HepG2 (cell line): ENCODE measurements at regions not wholly inside any gene's neighbourhood (a gene's known extent, or its start where the extent isn't known, plus 50 kb on each side); places are given as distances from the start of the nearest gene placed in this dataset.

ENCODE experiments used
- DRAP1 ChIP-seq: IDR thresholded peaks from 2 replicates; pipeline ENCODE4 v1.6.1; 2016; ENCODE audit warnings: missing genetic modification reagents, missing compliant biosample characterization
- EP300 ChIP-seq, 3 experiments: sonication (generic) in 1 of 3; formaldehyde crosslinking in 1 of 3; IDR thresholded peaks; 2 replicates each; pipeline versions ENCODE4 v1.5.1 to v1.6.1; 2011 to 2020; ENCODE audit warnings: low read depth in 2 of 3, low read length in 2 of 3, borderline replicate concordance in 1 of 3, improper control_type of control experiment in 1 of 3, mild to moderate bottlenecking in 1 of 3, missing genetic modification reagents in 1 of 3, moderate library complexity in 1 of 3
- FOXA3 ChIP-seq: IDR thresholded peaks from 2 replicates; pipeline ENCODE4 v1.6.1; 2016; ENCODE audit warnings: missing genetic modification reagents, missing compliant biosample characterization
- HES4 ChIP-seq: sonication (generic); formaldehyde crosslinking; IDR thresholded peaks from 2 replicates; pipeline ENCODE4 v1.9.0; 2021; ENCODE audit warnings: mild to moderate bottlenecking, missing genetic modification reagents, borderline replicate concordance
- MLX ChIP-seq: IDR thresholded peaks from 2 replicates; pipeline ENCODE4 v1.6.1; 2016
- PHF20 ChIP-seq: sonication (generic); formaldehyde crosslinking; IDR thresholded peaks from 2 replicates; pipeline ENCODE4 v1.5.0; 2020; ENCODE audit warnings: mild to moderate bottlenecking, missing genetic modification reagents
- RBAK ChIP-seq: sonication (generic); formaldehyde crosslinking; IDR thresholded peaks from 2 replicates; pipeline ENCODE4 v1.5.1; 2020; ENCODE audit warnings: mild to moderate bottlenecking, missing genetic modification reagents
- TRIM24 ChIP-seq: sonication (generic); formaldehyde crosslinking; IDR thresholded peaks from 2 replicates; pipeline ENCODE4 v1.8.0; 2022; ENCODE audit warnings: mild to moderate bottlenecking, missing genetic modification reagents
- ZBED4 ChIP-seq: sonication (generic); formaldehyde crosslinking; IDR thresholded peaks from 2 replicates; pipeline ENCODE4 v1.4.0; 2020; ENCODE audit warnings: missing genetic modification reagents, borderline replicate concordance
- ZNF264 ChIP-seq: sonication (generic); formaldehyde crosslinking; IDR thresholded peaks from 2 replicates; pipeline ENCODE4 v1.4.0; 2020; ENCODE audit warnings: missing genetic modification reagents
- ZNF274 ChIP-seq: sonication (generic); formaldehyde crosslinking; IDR thresholded peaks from 2 replicates; pipeline ENCODE4 v1.5.1; 2020; ENCODE audit warnings: mild to moderate bottlenecking, missing genetic modification reagents
- ZNF280D ChIP-seq: sonication (generic); formaldehyde crosslinking; IDR thresholded peaks from 2 replicates; pipeline ENCODE4 v1.5.1; 2020; ENCODE audit warnings: mild to moderate bottlenecking, missing genetic modification reagents
- ZNF460 ChIP-seq: sonication (generic); formaldehyde crosslinking; IDR thresholded peaks from 2 replicates; pipeline ENCODE4 v1.5.1; 2020; ENCODE audit warnings: missing genetic modification reagents, mild to moderate bottlenecking, borderline replicate concordance
- ZNF576 ChIP-seq: sonication (generic); formaldehyde crosslinking; IDR thresholded peaks from 2 replicates; pipeline ENCODE4 v1.4.0; 2020; ENCODE audit warnings: mild to moderate bottlenecking, missing genetic modification reagents
- ZNF792 ChIP-seq: IDR thresholded peaks from 2 replicates; pipeline ENCODE4 v1.6.1; 2016

- TF ChIP-seq ZBED4 (CRISPR knock-in tag) = no peak
- TF ChIP-seq HES4 = no peak
- no peak for TF ChIP-seq PHF20
- no peak for TF ChIP-seq DRAP1 (CRISPR knock-in tag)
- peak; percentile 54; the same call in 1 of the 2 replicates for TF ChIP-seq FOXA3 (CRISPR knock-in tag)
- no peak for TF ChIP-seq TRIM24 (CRISPR knock-in tag)
- no peak for TF ChIP-seq ZNF274 (CRISPR knock-in tag)
- TF ChIP-seq MLX (CRISPR knock-in tag) = no peak
- peak in 1 of 2 experiments; percentile 45; a peak in 1 of 4 replicates for TF ChIP-seq EP300 (IDR thresholded peaks at IDR 0.05; ENCODE audit: low read depth in 2 of 2, low read length in 2 of 2)
- TF ChIP-seq EP300 (CRISPR knock-in tag; IDR thresholded peaks at IDR 0.05; ENCODE audit: borderline replicate concordance) = no peak
- TF ChIP-seq ZNF280D (CRISPR knock-in tag) = no peak
- TF ChIP-seq RBAK (CRISPR knock-in tag) = no peak
- TF ChIP-seq ZNF792 (CRISPR knock-in tag) = no peak
- no peak for TF ChIP-seq ZNF460 (CRISPR knock-in tag)
- no peak for TF ChIP-seq ZNF576 (CRISPR knock-in tag)
- TF ChIP-seq ZNF264 = no peak
Measured at GRCh38 chr1:39116860-39117728, 87.4 kb upstream of the MACF1 start (continued).
